ENCODE measurements at regions not wholly inside any gene's neighbourhood (a gene's known extent, or its start where the extent isn't known, plus 50 kb on each side); places are given as distances from the start of the nearest gene placed in this dataset.

DNA sequence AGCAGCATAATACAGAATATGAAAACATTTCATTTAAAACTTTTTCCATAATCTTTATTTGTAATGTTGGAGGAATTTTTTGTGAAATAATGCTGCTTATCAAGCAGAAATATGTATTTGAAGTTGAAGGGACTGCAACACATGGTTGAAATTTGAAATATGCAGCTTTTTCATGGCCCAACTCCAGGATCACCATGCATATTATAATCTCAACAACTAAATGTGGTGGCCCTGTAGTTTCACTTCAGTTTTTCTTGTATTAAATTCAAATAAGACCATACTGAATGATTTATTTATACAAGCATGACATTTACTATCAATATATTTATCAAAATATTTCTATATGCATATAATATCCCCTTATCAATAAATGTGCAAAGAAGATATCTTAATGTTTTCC lies 157.7 kb upstream of the LHX8 start:
- TF ChIP-seq EZH2 (IDR thresholded peaks at IDR 0.05) (no peak), POLR2AphosphoS5 (IDR thresholded peaks at IDR 0.05; ENCODE audit: borderline replicate concordance, low read depth, low read length) (no peak)
